ENCODE measurements at regions not wholly inside any gene's neighbourhood (a gene's known extent, or its start where the extent isn't known, plus 50 kb on each side); places are given as distances from the start of the nearest gene placed in this dataset.

DNA sequence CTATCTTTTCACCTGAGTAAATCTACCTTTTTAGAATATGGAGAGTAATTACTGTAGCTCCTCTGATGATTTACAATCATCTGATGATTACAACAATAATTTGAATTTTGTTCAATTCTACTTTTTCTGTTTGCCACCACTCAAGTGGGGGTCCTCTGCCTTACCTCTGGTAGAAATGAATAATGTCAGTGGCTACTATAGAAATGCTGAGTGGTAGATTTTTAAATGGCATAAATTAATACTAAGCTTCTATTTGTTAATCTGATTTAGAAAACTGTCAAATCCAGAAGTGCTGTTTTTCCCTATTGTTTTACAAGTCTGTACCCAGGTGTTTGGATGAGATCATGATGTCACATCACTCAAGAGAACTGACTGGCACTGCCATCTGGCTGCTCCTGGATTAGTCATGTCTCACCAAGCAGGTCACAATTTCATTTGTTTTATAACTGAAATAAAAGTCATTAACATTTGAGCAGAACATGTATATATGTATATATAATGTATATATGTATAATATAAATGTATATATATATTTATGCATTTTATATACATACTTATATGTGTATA lies 494.8 kb downstream of the TBC1D4 start:
- H3K9me3 ChIP-seq = no peaks in the 10 kb centered on the region
- DNase-seq (ENCODE audit: extremely low spot score in 2 of 2) = no peak
- intact Hi-C loops (cut with DNase I) = no loop called here
- H3K4me1 ChIP-seq = no peaks in the 10 kb centered on the region
- TF ChIP-seq POLR2A (IDR thresholded peaks at IDR 0.05) = no peak
- TF ChIP-seq POLR2AphosphoS5 (IDR thresholded peaks at IDR 0.05; ENCODE audit: insufficient read depth in 1 of 2, low read depth in 1 of 2) = no peak
- no peak for TF ChIP-seq CTCF (IDR thresholded peaks at IDR 0.05)
- no peak overlapping the region for H3K27ac ChIP-seq
- no peaks in the 10 kb centered on the region for H3K27me3 ChIP-seq
- no peaks in the 10 kb centered on the region for H3K36me3 ChIP-seq
- H3K4me3 ChIP-seq = no peak overlapping the region

- Histone ChIP-seq H3K27me3 (no peaks in the 10 kb centered on the region), H3K4me1 (no peaks in the 10 kb centered on the region), H3K9me3 (no peaks in the 10 kb centered on the region), H3K4me3 (no peak overlapping the region), H3K27ac (no peak overlapping the region), H3K36me3 (no peaks in the 10 kb centered on the region)
- TF ChIP-seq POLR2A (IDR thresholded peaks at IDR 0.05) = no peak
- TF ChIP-seq POLR2AphosphoS5 (IDR thresholded peaks at IDR 0.05; ENCODE audit: insufficient read depth in 1 of 2, low read depth in 1 of 2) = no peak
- no peak for TF ChIP-seq CTCF (IDR thresholded peaks at IDR 0.05)
- intact Hi-C loops (cut with DNase I) = no loop called here
- no peak for DNase-seq (ENCODE audit: extremely low spot score in 2 of 2)
Measured at GRCh38 chr13:74986609-74987008, 495.4 kb downstream of the TBC1D4 start.

GRCh38 chr13:74979703-74980102 lies 502.3 kb downstream of the TBC1D4 start:
- H3K36me3 ChIP-seq = no peaks in the 10 kb centered on the region

DNA sequence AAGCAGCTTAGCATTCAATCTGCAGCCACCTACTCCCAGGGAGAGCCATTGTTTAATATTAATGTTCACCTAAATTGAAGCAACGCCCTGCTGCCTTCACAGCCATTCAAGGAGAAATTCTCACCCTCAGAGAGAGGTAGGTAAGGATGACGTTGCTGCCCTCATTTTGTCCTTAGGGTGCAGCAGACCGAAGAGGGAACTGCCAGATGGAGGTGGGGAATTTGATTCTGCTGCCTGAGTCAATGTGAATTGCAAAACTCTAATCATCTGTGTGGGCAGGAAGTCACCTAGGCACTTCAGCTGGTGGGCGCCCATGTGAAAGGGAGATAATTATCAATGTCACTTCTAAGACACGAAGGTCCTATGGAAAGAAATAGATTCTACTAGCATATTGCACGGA lies 503.4 kb downstream of the TBC1D4 start:
- Histone ChIP-seq H3K9me3 (no peaks in the 10 kb centered on the region), H3K27me3 (no peaks in the 10 kb centered on the region), H3K4me1 (no peaks in the 10 kb centered on the region), H3K4me3 (no peak overlapping the region), H3K36me3 (no peaks in the 10 kb centered on the region), H3K27ac (no peak overlapping the region)
- TF ChIP-seq POLR2A (IDR thresholded peaks at IDR 0.05) (no peak), POLR2AphosphoS5 (IDR thresholded peaks at IDR 0.05; ENCODE audit: insufficient read depth in 1 of 2, low read depth in 1 of 2) (no peak), CTCF (IDR thresholded peaks at IDR 0.05) (no peak)
- intact Hi-C loops (cut with DNase I) = no loop called here
- DNase-seq (ENCODE audit: extremely low spot score in 2 of 2) = no peak

More at GRCh38 chr13:74979703-74980102, 502.3 kb downstream of the TBC1D4 start:
- no peak overlapping the region for H3K4me3 ChIP-seq
- DNase-seq (ENCODE audit: extremely low spot score in 2 of 2) = no peak
- TF ChIP-seq CTCF (IDR thresholded peaks at IDR 0.05) (no peak), POLR2AphosphoS5 (IDR thresholded peaks at IDR 0.05; ENCODE audit: insufficient read depth in 1 of 2, low read depth in 1 of 2) (no peak), POLR2A (IDR thresholded peaks at IDR 0.05) (no peak)
- H3K27ac ChIP-seq = no peak overlapping the region
- H3K9me3 ChIP-seq = no peaks in the 10 kb centered on the region
- intact Hi-C loops (cut with DNase I) = no loop called here
- no peaks in the 10 kb centered on the region for H3K27me3 ChIP-seq
- no peaks in the 10 kb centered on the region for H3K4me1 ChIP-seq

- no peak overlapping the region for H3K27ac ChIP-seq
- TF ChIP-seq POLR2A (IDR thresholded peaks at IDR 0.05) = no peak
- H3K4me3 ChIP-seq = no peak overlapping the region
- DNase-seq (ENCODE audit: extremely low spot score in 2 of 2) = no peak
- no peaks in the 10 kb centered on the region for H3K27me3 ChIP-seq
- no peaks in the 10 kb centered on the region for H3K9me3 ChIP-seq
- H3K36me3 ChIP-seq = no peaks in the 10 kb centered on the region
- intact Hi-C loops (cut with DNase I) = no loop called here
- no peaks in the 10 kb centered on the region for H3K4me1 ChIP-seq
Measured at GRCh38 chr13:74977498-74977897, 504.5 kb downstream of the TBC1D4 start.
